Stimulated activated CD4-positive, alpha-beta T cell treated with anti-CD3 and anti-CD28 coated beads, Interleukin-1b, Interleukin-23, amount 100 ng/mL, for 1 hour (primary cell): ENCODE measurements at regions not wholly inside any gene's neighbourhood (a gene's known extent, or its start where the extent isn't known, plus 50 kb on each side); places are given as distances from the start of the nearest gene placed in this dataset.
"Not testable (repeated sequence)": the region's sequence is repeated elsewhere in the genome, so short reads cannot be mapped to it uniquely, and the experiment has no call there.

Experiments
- DNase-seq, 2 donors: peaks; one replicate each; pipeline ENCODE4 v3.0.0-alpha.2; 2020; ENCODE audit warnings: low read depth in 2 of 2

- no peak for DNase-seq
Measured at GRCh38 chr2:234406085-234406484, 90.8 kb downstream of the ARL4C start.

GRCh38 chr2:234405462-234405861 is 91.4 kb downstream of the ARL4C start:
- no peak for DNase-seq

GRCh38 chr2:234404957-234405356 is 91.9 kb downstream of the ARL4C start:
- no peak for DNase-seq

GRCh38 chr2:234403751-234404150 is 93.1 kb downstream of the ARL4C start:
- no peak for DNase-seq

- DNase-seq: no peak
Measured at GRCh38 chr2:234403074-234403473, 93.8 kb downstream of the ARL4C start.

- no peak for DNase-seq
Measured at GRCh38 chr2:234401426-234401825, 95.5 kb downstream of the ARL4C start.

GRCh38 chr2:234399451-234400246 is 97.2 kb downstream of the ARL4C start:
- DNase-seq: no peak

GRCh38 chr2:234398531-234398930 is 98.3 kb downstream of the ARL4C start:
- DNase-seq: no peak

- no peak for DNase-seq
Measured at GRCh38 chr2:234395891-234396420, 100.9 kb downstream of the ARL4C start.

GRCh38 chr2:234394450-234394849 is 102.4 kb downstream of the ARL4C start:
- no peak for DNase-seq

GRCh38 chr2:234393354-234393753 is 103.5 kb downstream of the ARL4C start:
- DNase-seq: no peak

- no peak for DNase-seq
Measured at GRCh38 chr2:234392041-234392615, 104.8 kb downstream of the ARL4C start.

GRCh38 chr2:234391625-234392024 is 105.3 kb downstream of the ARL4C start:
- DNase-seq: no peak

- not testable (repeated sequence) for DNase-seq
Measured at GRCh38 chr2:234389661-234390060, 107.2 kb downstream of the ARL4C start.

GRCh38 chr2:234388591-234388990 is 108.3 kb downstream of the ARL4C start:
- no peak for DNase-seq

- no peak for DNase-seq
Measured at GRCh38 chr2:234386971-234387370, 109.9 kb downstream of the ARL4C start.

- DNase-seq: no peak
Measured at GRCh38 chr2:234382131-234382530, 114.8 kb downstream of the ARL4C start.

GRCh38 chr2:234378958-234379357 is 117.9 kb downstream of the ARL4C start:
- not testable (repeated sequence) for DNase-seq

- DNase-seq: no peak
Measured at GRCh38 chr2:234378440-234378839, 118.4 kb downstream of the ARL4C start.

- no peak for DNase-seq
Measured at GRCh38 chr2:234377761-234378391, 119.0 kb downstream of the ARL4C start.

GRCh38 chr2:234376229-234376628 is 120.7 kb downstream of the ARL4C start:
- no peak for DNase-seq

GRCh38 chr2:234375176-234375880 is 121.6 kb downstream of the ARL4C start:
- no peak for DNase-seq
